NT2/D1 (cell line): ENCODE measurements at regions not wholly inside any gene's neighbourhood (a gene's known extent, or its start where the extent isn't known, plus 50 kb on each side); places are given as distances from the start of the nearest gene placed in this dataset.

Source experiments
- SUZ12 ChIP-seq: IDR thresholded peaks from 2 replicates; pipeline ENCODE4 v1.6.1; 2011; ENCODE audit not compliant: insufficient read length, insufficient read depth; ENCODE audit errors: extremely low read depth
- YY1 ChIP-seq: IDR thresholded peaks from 2 replicates; pipeline ENCODE4 v1.6.1; 2011; ENCODE audit not compliant: insufficient read length, insufficient read depth

- TF ChIP-seq YY1 (no peak), SUZ12 (no peak)
Observed at GRCh38 chr1:198873696-198874230, 234.9 kb downstream of the PTPRC start.
